Naive thymus-derived CD8-positive, alpha-beta T cell (primary cell): ENCODE measurements at regions not wholly inside any gene's neighbourhood (a gene's known extent, or its start where the extent isn't known, plus 50 kb on each side); places are given as distances from the start of the nearest gene placed in this dataset. TPM values are rescaled to one million over a fixed set of nuclear protein-coding genes. Genes with fewer than 3 reads are reported as not detected.

Experiments
- microRNA-seq: library from miRNA; unstranded; fragments of <30 nt; microRNA quantifications from one replicate; pipeline ENCODE4 v1.2.0, GENCODE V29; 2022; ENCODE audit warnings: borderline microRNAs expressed

Small RNA genes lying in the stretch of these regions (microRNA-seq; reads per million reads assigned to microRNA genes)
- not detected for gene MIR7702
